ENCODE measurements at regions not wholly inside any gene's neighbourhood (a gene's known extent, or its start where the extent isn't known, plus 50 kb on each side); places are given as distances from the start of the nearest gene placed in this dataset.

- TF ChIP-seq CTCF (IDR thresholded peaks at IDR 0.05; ENCODE audit: low read depth, low read length), result no peak
- DNase-seq (ENCODE audit: extremely low read depth, low read depth), result no peak
These were observed 376.9 kb downstream of the RND3 start for GRCh38 chr2:150110548-150110947.

GRCh38 chr2:150109912-150110311 is 377.6 kb downstream of the RND3 start:
- TF ChIP-seq CTCF (IDR thresholded peaks at IDR 0.05; ENCODE audit: low read depth, low read length), result no peak

GRCh38 chr2:150109028-150109427 is 378.4 kb downstream of the RND3 start:
- TF ChIP-seq CTCF (IDR thresholded peaks at IDR 0.05; ENCODE audit: low read depth, low read length), result no peak
- DNase-seq (ENCODE audit: extremely low read depth, low read depth), result no peak

More at GRCh38 chr2:150109912-150110311, 377.6 kb downstream of the RND3 start:
- DNase-seq (ENCODE audit: extremely low read depth, low read depth), result no peak

GRCh38 chr2:150107816-150108215 is 379.7 kb downstream of the RND3 start:
- DNase-seq (ENCODE audit: extremely low read depth, low read depth), result no peak
- no peak for TF ChIP-seq CTCF (IDR thresholded peaks at IDR 0.05; ENCODE audit: low read depth, low read length)

- no peak for TF ChIP-seq CTCF (IDR thresholded peaks at IDR 0.05; ENCODE audit: low read depth, low read length)
- DNase-seq (ENCODE audit: extremely low read depth, low read depth), result no peak
These were observed 380.3 kb downstream of the RND3 start for GRCh38 chr2:150107170-150107569.

- no peak for DNase-seq (ENCODE audit: extremely low read depth, low read depth)
- TF ChIP-seq CTCF (IDR thresholded peaks at IDR 0.05; ENCODE audit: low read depth, low read length), result no peak
These were observed 385.5 kb downstream of the RND3 start for GRCh38 chr2:150101947-150102346.

GRCh38 chr2:150100834-150101233 is 386.6 kb downstream of the RND3 start:
- DNase-seq (ENCODE audit: extremely low read depth, low read depth), result no peak
- no peak for TF ChIP-seq CTCF (IDR thresholded peaks at IDR 0.05; ENCODE audit: low read depth, low read length)
